Motor neuron (in vitro differentiated cells): ENCODE measurements at regions not wholly inside any gene's neighbourhood (a gene's known extent, or its start where the extent isn't known, plus 50 kb on each side); places are given as distances from the start of the nearest gene placed in this dataset.

ENCODE experiments used
- ATAC-seq, 8 experiments: fragments of 200-7000 bp; cut with Tn5 transposase; replicated peaks in 6 of 8; 2 replicates each; pipeline ENCODE4 v1.8.0; 2021; ENCODE audit warnings: mild to moderate bottlenecking in 8 of 8, moderate library complexity in 8 of 8
- H3K27ac ChIP-seq, 2 donors: fragments of 250-450 bp; sonication (Bioruptor Pico); 2 replicates each; pipeline ENCODE4 v1.9.0; 2021; ENCODE audit warnings: antibody characterized with exemption in 2 of 2, mild to moderate bottlenecking in 2 of 2, moderate library complexity in 1 of 2
- H3K4me1 ChIP-seq, 2 donors: fragments of 250-450 bp; sonication (Bioruptor Pico); replicated peaks in 1 of 2; 2 replicates each; pipeline ENCODE4 v1.6.1; 2021; ENCODE audit warnings: antibody characterized with exemption in 2 of 2, mild to moderate bottlenecking in 2 of 2, moderate library complexity in 1 of 2
- H3K4me3 ChIP-seq, 5 donors: fragments of 250-450 bp; sonication (Bioruptor Pico); 2 replicates each; pipeline ENCODE4 v1.9.0; 2021; ENCODE audit warnings: antibody characterized with exemption in 5 of 5, mild to moderate bottlenecking in 5 of 5, moderate library complexity in 4 of 5
- WGBS, 10 experiments: fragments of 450-650 bp; shearing (Covaris generic); methylation state at CpG; one replicate each; pipeline ENCODE4 v1.0.0; 2022; 5-methylcytosine and 5-hydroxymethylcytosine counted together
- in situ Hi-C, 9 experiments: fragments of 400-800 bp; cut with MboI; loops; one replicate each; pipeline ENCODE4 v1.15.0; 2021; ENCODE audit warnings: low sequenced_read_pairs in 9 of 9, low pct_unique_long_range_greater_than_20kb in 2 of 9; ENCODE audit not compliant: unreplicated experiment in 9 of 9

DNA sequence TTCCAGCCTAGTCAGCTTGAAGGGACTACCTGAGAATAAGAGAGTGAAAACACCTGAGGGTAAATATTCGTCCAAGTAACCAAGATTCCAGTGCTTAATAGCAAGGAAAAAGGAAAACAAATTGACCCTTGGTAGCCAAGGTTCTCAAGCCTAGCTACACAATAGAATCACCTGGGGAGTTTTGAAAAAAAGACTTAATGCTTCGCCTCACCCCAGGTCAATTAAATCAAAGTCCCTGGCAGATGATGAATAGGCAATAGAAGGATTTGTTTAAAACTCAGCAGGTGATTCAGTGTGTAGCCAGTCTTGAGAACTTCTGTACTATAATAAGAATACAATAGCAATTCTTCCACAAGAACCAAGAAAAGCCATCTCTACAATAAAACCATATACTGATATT lies 500.2 kb downstream of the XIRP2 start:
- no peak for ATAC-seq
- H3K4me1 ChIP-seq: no peaks in the 10 kb centered on the region
- no peak overlapping the region for H3K4me3 ChIP-seq
- in situ Hi-C loops: no loop called here
- H3K27ac ChIP-seq: no peak overlapping the region
- 0 to 94% (median 34%) methylated on average over 1 to 2 of the region's 2 CpGs; no CpG with 5 or more reads in 4 of the 10 experiments for WGBS, 10 experiments

GRCh38 chr2:167386694-167387093 lies 498.4 kb downstream of the XIRP2 start:
- in situ Hi-C loops: no loop called here
- Histone ChIP-seq H3K4me3 (no peak overlapping the region), H3K27ac (no peak overlapping the region), H3K4me1 (no peaks in the 10 kb centered on the region)
- ATAC-seq: no peak
- 44 to 100% (median 93%) methylated on average over 1 to 4 of the region's 4 CpGs; no CpG with 5 or more reads in 2 of the 10 experiments for WGBS, 10 experiments

DNA sequence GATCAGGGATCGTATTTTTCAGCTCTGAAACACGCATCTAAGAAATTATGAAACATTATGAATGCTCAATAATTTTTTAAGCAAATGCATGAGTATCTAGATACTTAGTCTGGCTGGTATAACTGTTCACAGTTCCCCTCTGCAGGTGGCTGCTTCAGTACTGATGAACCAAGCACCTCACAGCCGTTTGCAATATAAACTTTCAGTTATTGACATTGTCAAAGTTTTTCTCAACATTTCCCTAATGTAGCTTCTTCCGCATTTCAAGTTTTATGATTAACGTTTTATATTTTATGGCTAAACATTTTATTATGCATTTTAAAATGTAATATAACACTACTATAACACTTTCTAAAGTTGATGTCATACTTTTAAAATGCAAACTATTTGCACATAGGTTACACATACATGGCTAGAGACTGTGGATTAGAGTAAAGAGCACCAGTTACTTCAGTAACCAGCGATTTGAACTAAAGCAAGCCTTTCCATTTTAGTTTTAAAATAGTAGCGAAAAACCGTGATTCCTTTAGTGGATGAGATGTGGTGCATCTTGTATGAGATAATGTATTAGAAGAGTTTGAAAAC lies 495.4 kb downstream of the XIRP2 start:
- H3K4me1 ChIP-seq: no peaks in the 10 kb centered on the region
- H3K4me3 ChIP-seq: no peak overlapping the region
- H3K27ac ChIP-seq: no peak overlapping the region
- 28 to 95% (median 81%) methylated on average over 3 to 8 of the region's 8 CpGs for WGBS, 10 experiments
- in situ Hi-C loops: no loop called here
- ATAC-seq: no peak

DNA sequence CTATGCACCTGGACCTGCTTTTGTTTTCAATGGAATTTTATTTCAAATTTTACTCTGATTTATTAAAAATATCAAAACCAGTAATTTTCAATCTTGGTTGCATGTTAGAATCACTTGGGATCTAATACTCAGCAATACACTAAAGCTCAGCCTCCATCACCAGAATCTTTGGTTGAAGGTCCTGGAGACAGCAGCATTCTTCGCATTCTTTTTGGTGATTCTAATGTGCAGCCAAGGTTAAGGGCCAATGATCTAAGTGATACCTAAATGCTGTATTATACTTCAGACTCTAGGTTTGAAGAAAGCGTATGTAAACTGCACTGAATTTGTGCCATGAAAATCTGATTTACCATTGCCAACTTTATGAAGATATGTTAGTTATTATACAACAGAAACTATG lies 493.1 kb downstream of the XIRP2 start:
- WGBS, 10 experiments: 11 to 100% (median 96%) methylated on average over 1 to 2 of the region's 2 CpGs; no CpG with 5 or more reads in 1 of the 10 experiments
- Histone ChIP-seq H3K4me3 (no peak overlapping the region), H3K4me1 (no peaks in the 10 kb centered on the region), H3K27ac (no peak overlapping the region)
- in situ Hi-C loops: no loop called here
- no peak for ATAC-seq

GRCh38 chr2:167380555-167380954 lies 492.3 kb downstream of the XIRP2 start:
- ATAC-seq: no peak
- no peak overlapping the region for H3K4me3 ChIP-seq
- H3K27ac ChIP-seq: no peak overlapping the region
- no peaks in the 10 kb centered on the region for H3K4me1 ChIP-seq
- in situ Hi-C loops: no loop called here
- 0 to 100% (median 57%) methylated on average over 1 to 4 of the region's 4 CpGs; no CpG with 5 or more reads in 2 of the 10 experiments for WGBS, 10 experiments

DNA sequence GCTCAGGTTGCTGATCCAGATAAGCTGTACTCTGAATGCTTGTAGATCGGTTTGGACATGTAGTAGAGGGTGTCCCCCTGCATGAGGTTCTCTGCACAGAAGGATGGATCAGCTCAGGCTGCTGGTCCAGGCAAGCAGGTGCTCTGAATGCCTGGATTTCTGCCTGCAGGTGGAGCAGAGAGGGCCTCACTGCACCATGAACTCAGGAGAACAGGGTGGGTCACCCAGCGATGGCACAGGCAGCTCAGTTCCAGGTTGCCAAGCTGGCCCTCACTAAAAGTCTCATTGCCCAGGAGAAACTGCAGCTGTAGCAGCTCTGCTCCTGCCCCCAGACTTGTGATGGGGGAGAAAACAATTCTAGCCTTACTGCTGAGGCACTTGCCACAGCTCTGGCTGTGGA lies 491.8 kb downstream of the XIRP2 start:
- WGBS, 10 experiments: 85 to 100% methylated on average over 2 of the region's 2 CpGs; no CpG with 5 or more reads in 8 of the 10 experiments
- no peak for ATAC-seq
- in situ Hi-C loops: no loop called here
- Histone ChIP-seq H3K27ac (no peak overlapping the region), H3K4me1 (no peaks in the 10 kb centered on the region), H3K4me3 (no peak overlapping the region)

DNA sequence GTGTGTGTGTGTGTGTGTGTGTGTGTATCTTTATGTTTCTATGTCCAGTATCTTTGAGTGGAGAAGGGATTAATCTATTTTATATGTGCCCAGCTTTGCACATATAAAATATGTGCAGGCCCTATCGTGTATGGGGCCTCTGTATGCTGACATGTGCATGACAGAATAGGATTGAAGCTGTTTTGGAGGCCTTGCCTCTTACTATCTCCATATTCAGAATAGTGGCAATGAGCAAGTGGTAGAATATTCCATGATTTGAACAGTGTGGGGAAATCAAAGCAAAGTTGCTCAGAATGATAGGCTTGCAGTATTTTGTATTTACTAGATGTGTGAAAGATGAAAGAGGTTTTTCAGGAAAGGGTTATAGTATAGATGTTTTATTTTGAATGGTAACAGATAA lies 480.8 kb downstream of the XIRP2 start:
- Histone ChIP-seq H3K4me1 (no peaks in the 10 kb centered on the region), H3K4me3 (no peak overlapping the region), H3K27ac (no peak overlapping the region)
- ATAC-seq: peak in 2 of 8 experiments; percentile 54 to 76
- in situ Hi-C loops: no loop called here
- WGBS, 10 experiments: 0 to 100% methylated on average over 1 of the region's 1 CpG; no CpG with 5 or more reads in 8 of the 10 experiments

GRCh38 chr2:167368371-167368770 lies 480.1 kb downstream of the XIRP2 start:
- 8 to 100% (median 59%) methylated on average over 1 to 3 of the region's 3 CpGs; no CpG with 5 or more reads in 2 of the 10 experiments for WGBS, 10 experiments
- in situ Hi-C loops: no loop called here
- no peak for ATAC-seq
- H3K4me3 ChIP-seq: no peak overlapping the region
- H3K27ac ChIP-seq: no peak overlapping the region
- no peaks in the 10 kb centered on the region for H3K4me1 ChIP-seq

DNA sequence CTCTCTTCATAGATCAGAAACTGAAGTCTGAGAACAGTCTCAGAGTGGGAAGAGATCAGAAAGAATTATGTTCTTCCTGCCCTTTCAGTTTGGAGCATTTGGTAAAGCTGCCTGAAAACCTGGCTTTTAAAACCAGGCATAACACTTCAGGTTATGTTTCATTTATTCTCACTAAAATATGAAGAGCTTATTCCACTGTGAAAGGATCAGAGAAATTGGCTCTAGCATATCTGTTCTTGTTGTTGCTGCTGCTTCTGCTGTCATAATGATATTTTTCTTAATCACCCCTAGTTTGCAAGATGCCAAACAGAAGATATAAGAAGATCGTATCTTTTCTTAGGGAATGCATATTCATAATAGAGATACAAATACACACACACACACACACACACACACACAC lies 476.9 kb downstream of the XIRP2 start:
- ATAC-seq: no peak
- H3K27ac ChIP-seq: no peak overlapping the region
- in situ Hi-C loops: no loop called here
- 0 to 100% (median 63%) methylated on average over 1 of the region's 1 CpG; no CpG with 5 or more reads in 5 of the 10 experiments for WGBS, 10 experiments
- H3K4me3 ChIP-seq: no peak overlapping the region
- H3K4me1 ChIP-seq: no peaks in the 10 kb centered on the region

- in situ Hi-C loops: no loop called here
- Histone ChIP-seq H3K4me3 (no peak overlapping the region), H3K27ac (no peak overlapping the region), H3K4me1 (no peaks in the 10 kb centered on the region)
- WGBS, 10 experiments: 0 to 100% (median 33%) methylated on average over 1 to 2 of the region's 2 CpGs; no CpG with 5 or more reads in 2 of the 10 experiments
- no peak for ATAC-seq
These were observed 473.1 kb downstream of the XIRP2 start for GRCh38 chr2:167361426-167361825.

- no peaks in the 10 kb centered on the region for H3K4me1 ChIP-seq
- in situ Hi-C loops: no loop called here
- peak in 1 of 8 experiments; percentile 53 for ATAC-seq
- H3K4me3 ChIP-seq: no peak overlapping the region
- no peak overlapping the region for H3K27ac ChIP-seq
These were observed 467.5 kb downstream of the XIRP2 start for GRCh38 chr2:167355821-167356220.

DNA sequence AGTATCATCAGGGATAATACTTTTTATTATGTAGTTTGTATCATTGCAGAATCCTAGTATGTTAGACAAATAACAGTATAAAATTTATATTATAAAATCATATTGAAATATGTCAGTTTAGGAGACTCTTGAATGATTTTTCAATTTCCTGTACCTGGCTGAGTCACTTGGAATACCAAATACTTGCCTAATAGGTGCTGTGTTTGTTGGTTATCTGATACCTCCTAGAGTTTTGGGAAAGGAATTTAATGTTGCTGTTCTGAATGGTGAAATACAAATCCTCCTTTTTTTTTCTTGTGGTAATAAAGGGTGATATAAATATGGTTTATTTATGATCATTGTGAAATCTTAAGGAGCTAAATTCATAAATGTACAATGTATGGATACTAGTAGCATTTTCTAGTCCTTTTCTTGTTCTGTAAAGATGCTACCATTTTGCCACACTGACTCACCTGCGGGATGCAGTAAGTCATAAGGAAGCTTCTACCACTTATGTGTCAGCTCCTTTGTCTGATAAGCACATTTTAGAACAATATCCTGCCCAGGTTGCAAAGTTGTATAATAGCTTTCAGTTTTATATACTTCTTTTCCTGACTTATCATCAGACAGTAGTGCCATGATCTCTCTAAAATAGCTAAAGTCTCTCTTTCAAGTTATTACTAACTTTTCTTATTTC lies 465.5 kb downstream of the XIRP2 start:
- no peak for ATAC-seq
- 67 to 100% (median 100%) methylated on average over 1 of the region's 1 CpG; no CpG with 5 or more reads in 2 of the 10 experiments for WGBS, 10 experiments
- no peak overlapping the region for H3K4me3 ChIP-seq
- H3K4me1 ChIP-seq: no peaks in the 10 kb centered on the region
- in situ Hi-C loops: no loop called here
- no peak overlapping the region for H3K27ac ChIP-seq

GRCh38 chr2:167345559-167345958 lies 457.3 kb downstream of the XIRP2 start:
- no peak for ATAC-seq
- Histone ChIP-seq H3K4me1 (no peaks in the 10 kb centered on the region), H3K27ac (no peak overlapping the region), H3K4me3 (no peak overlapping the region)
- 7 to 100% (median 87%) methylated on average over 1 to 2 of the region's 2 CpGs for WGBS, 10 experiments
- in situ Hi-C loops: no loop called here

GRCh38 chr2:167342769-167343168 lies 454.5 kb downstream of the XIRP2 start:
- peak in 1 of 8 experiments; percentile 31 for ATAC-seq
- H3K4me3 ChIP-seq: no peak overlapping the region
- in situ Hi-C loops: no loop called here
- WGBS, 10 experiments: 0 to 88% (median 50%) methylated on average over 1 of the region's 1 CpG; no CpG with 5 or more reads in 3 of the 10 experiments
- no peak overlapping the region for H3K27ac ChIP-seq
- H3K4me1 ChIP-seq: no peaks in the 10 kb centered on the region
